ENCODE measurements at regions not wholly inside any gene's neighbourhood (a gene's known extent, or its start where the extent isn't known, plus 50 kb on each side); places are given as distances from the start of the nearest gene placed in this dataset.

DNA sequence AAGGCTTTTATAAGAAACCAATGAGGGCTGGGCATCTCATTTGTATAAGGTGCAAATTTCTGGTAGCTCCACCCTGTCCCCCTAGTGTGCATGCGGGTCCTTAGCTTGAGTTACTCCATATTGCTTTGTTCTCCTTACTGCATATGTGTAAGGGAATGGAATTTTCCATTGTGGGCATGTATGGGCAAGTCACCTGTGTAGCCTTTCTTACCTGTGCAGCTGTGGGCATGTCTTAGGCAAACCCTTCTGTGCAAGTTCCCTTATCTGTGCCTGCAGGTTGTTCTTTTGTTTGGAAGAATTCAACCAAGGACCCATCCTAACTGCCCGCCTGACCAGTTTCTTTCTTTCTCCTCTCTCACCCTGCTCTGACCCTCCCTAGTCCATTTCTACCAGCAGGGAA is 122.8 kb upstream of the HS3ST4 start:
- H3K4me3 ChIP-seq (replicated peaks in 1 of 3; ENCODE audit: insufficient read depth in 1 of 3, low read depth in 1 of 3, low read length in 3 of 3) = no peak overlapping the region
- no peak overlapping the region for H3K27ac ChIP-seq (ENCODE audit: insufficient read depth, low read depth, low read length)
- no peak overlapping the region for H3K4me2 ChIP-seq (ENCODE audit: insufficient read depth, low read length)
- POLR2A ChIA-PET = no interaction called here
- H3K9me1 ChIP-seq (replicated peaks; ENCODE audit: control insufficient read depth, extremely low read depth, insufficient read depth, low read length) = no peaks in the 10 kb centered on the region
- no peak overlapping the region for H2AFZ ChIP-seq (ENCODE audit: low read depth, low read length)
- no peaks in the 10 kb centered on the region for H3K27me3 ChIP-seq (ENCODE audit: control insufficient read depth in 2 of 2, insufficient read depth in 2 of 2, low read length in 2 of 2)
- H4K20me1 ChIP-seq (replicated peaks; ENCODE audit: control insufficient read depth, extremely low read depth, insufficient read depth, low read length) = no peaks in the 10 kb centered on the region
- H3K36me3 ChIP-seq (ENCODE audit: control insufficient read depth in 2 of 2, extremely low read depth in 1 of 2, insufficient read depth in 2 of 2, low read length in 2 of 2) = no peaks in the 10 kb centered on the region
- CTCF ChIA-PET = no interaction called here
- TF ChIP-seq MAX (IDR thresholded peaks at IDR 0.05; ENCODE audit: insufficient read depth, insufficient read length) = no peak
- TF ChIP-seq POLR2A (IDR thresholded peaks at IDR 0.05; ENCODE audit: low read depth, low read length) = no peak
- TF ChIP-seq EZH2 (IDR thresholded peaks at IDR 0.05; ENCODE audit: borderline replicate concordance, low read depth, low read length, severe bottlenecking) = no peak
- no peak for TF ChIP-seq GATA2 (IDR thresholded peaks at IDR 0.05; ENCODE audit: insufficient read depth, insufficient read length, low read depth, low read length)
- TF ChIP-seq MYC (IDR thresholded peaks at IDR 0.05; ENCODE audit: low read depth, low read length) = no peak
- no peak for TF ChIP-seq FOS (IDR thresholded peaks at IDR 0.05; ENCODE audit: borderline replicate concordance, insufficient read depth, low read length)
- no peak for TF ChIP-seq POLR2AphosphoS5 (IDR thresholded peaks at IDR 0.05; ENCODE audit: insufficient read depth, low read depth, low read length)
- TF ChIP-seq, protein P1, sequence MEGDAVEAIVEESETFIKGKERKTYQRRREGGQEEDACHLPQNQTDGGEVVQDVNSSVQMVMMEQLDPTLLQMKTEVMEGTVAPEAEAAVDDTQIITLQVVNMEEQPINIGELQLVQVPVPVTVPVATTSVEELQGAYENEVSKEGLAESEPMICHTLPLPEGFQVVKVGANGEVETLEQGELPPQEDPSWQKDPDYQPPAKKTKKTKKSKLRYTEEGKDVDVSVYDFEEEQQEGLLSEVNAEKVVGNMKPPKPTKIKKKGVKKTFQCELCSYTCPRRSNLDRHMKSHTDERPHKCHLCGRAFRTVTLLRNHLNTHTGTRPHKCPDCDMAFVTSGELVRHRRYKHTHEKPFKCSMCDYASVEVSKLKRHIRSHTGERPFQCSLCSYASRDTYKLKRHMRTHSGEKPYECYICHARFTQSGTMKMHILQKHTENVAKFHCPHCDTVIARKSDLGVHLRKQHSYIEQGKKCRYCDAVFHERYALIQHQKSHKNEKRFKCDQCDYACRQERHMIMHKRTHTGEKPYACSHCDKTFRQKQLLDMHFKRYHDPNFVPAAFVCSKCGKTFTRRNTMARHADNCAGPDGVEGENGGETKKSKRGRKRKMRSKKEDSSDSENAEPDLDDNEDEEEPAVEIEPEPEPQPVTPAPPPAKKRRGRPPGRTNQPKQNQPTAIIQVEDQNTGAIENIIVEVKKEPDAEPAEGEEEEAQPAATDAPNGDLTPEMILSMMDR (IDR thresholded peaks at IDR 0.05; ENCODE audit: extremely low read depth in 1 of 2, insufficient read depth in 1 of 2, low read depth in 1 of 2, low read length in 2 of 2) = no peak
- TF ChIP-seq JUN (IDR thresholded peaks at IDR 0.05; ENCODE audit: borderline replicate concordance, insufficient read depth, insufficient read length, low read depth) = no peak
- no peak overlapping the region for H3K9ac ChIP-seq (replicated peaks; ENCODE audit: extremely low read depth, insufficient read depth, low read length)
- H3K79me2 ChIP-seq (ENCODE audit: control insufficient read depth, insufficient read depth, low read length) = no peaks in the 10 kb centered on the region
- intact Hi-C loops (cut with micrococcal nuclease) (no loop called here), dilution Hi-C loops (cut with MboI; ENCODE audit: extremely low pct_ligation_motif_present, low sequenced_read_pairs) (no loop called here)
- peaks cover 4% of the 10 kb centered on the region for H3K9me3 ChIP-seq (replicated peaks; ENCODE audit: control insufficient read depth, insufficient read depth, low read length)
- no peaks in the 10 kb centered on the region for H3K4me1 ChIP-seq (ENCODE audit: control insufficient read depth, extremely low read depth, insufficient read depth, low read length)
- no TSS peak for BruUV-seq (replicated peaks)
- no peak for DNase-seq (ENCODE audit: low read depth, low spot score)
- no peak for FAIRE-seq
